Muscle of back (tissue), 3 donors: ENCODE measurements at regions not wholly inside any gene's neighbourhood (a gene's known extent, or its start where the extent isn't known, plus 50 kb on each side); places are given as distances from the start of the nearest gene placed in this dataset.
A peak's percentile ranks its signal among the peaks of the same experiment; 100 is the strongest.
"Not testable (repeated sequence)": the region's sequence is repeated elsewhere in the genome, so short reads cannot be mapped to it uniquely, and the experiment has no call there.

ENCODE experiments used
- DNase-seq, 3 donors: peaks; one replicate each; pipeline versions ENCODE4 v3.0.0 to v3.0.0-alpha.2; 2013

GRCh38 chr1:196002906-196003305 is 605.3 kb downstream of the KCNT2 start:
- DNase-seq = no peak

GRCh38 chr1:196002296-196002695 is 605.9 kb downstream of the KCNT2 start:
- DNase-seq = not testable (repeated sequence)

- DNase-seq = no peak
Measured at GRCh38 chr1:196001188-196001587, 607.1 kb downstream of the KCNT2 start.

GRCh38 chr1:195999022-195999421 is 609.2 kb downstream of the KCNT2 start:
- DNase-seq = no peak

GRCh38 chr1:195981448-195982139 is 626.6 kb downstream of the KCNT2 start:
- DNase-seq = peak in 1 of 3 donors; percentile 7

DNA sequence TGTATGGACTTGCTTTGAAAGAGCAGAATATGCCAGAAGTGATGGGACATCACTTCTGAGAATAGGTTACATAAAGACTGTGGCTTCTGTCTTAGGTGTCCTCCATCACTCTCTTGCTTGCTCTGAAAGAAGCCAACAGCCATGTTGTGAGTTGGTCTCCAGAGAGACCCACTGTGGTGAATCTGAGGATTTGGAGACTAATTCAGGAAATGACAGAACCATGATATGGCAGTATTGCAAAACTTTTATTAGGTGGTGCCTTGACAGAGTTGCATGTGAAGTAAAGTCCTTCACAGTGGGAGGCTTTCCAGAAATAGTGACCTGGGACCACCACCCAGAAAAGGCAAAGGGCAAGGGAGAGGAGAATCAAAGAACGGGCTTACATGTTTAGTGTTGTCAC is 628.6 kb downstream of the KCNT2 start:
- no peak for DNase-seq

DNA sequence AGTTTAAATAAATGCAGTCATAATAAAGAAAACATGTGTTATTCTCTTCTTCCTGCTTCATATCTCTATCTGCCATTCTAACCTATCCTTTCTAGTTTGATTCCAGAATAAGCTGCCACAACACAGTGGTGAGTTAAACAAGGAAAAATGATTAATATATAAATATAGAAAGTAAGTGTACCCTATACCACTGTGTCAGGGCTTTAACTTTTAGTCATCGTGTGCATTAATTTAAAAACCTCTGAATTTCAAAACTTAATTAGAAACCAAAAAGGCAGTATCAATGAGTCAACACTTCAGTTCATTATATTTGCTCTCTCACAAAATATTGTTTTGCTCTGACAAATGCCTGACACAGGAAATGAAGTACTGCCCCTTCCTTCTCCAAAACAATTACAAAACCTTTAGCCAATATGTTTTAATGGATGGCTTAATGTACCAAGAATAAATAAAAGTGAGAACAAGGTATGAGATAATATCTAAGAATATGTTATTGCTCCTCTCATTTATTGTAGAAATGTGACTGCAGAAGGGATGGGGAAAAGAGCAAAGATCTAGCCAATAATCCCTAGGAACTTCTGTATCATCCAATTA is 634.8 kb downstream of the KCNT2 start:
- no peak for DNase-seq

GRCh38 chr1:195971589-195971988 is 636.7 kb downstream of the KCNT2 start:
- no peak for DNase-seq

DNA sequence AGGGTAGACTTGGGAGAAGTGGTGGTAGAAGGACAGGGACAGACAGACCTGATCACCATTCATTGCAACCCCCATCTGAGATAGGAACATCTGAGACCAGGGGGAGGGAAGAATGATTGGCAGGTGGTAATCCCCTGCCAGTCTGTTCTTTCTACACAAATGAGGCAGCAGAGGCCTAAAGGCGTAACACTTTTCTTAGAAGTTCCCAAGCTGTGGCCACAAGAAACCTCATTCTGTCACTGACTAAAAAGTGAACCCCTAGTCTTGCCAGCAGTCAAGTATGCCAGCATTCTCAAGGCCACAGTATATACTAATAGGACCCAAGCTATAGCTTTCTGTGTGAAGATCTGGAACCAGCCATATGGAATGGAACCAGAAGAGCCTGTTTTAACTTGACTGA is 638.0 kb downstream of the KCNT2 start:
- DNase-seq = no peak

- peak in 1 of 3 donors; percentile 11 for DNase-seq
Measured at GRCh38 chr1:195965475-195965874, 642.8 kb downstream of the KCNT2 start.

GRCh38 chr1:195965036-195965435 is 643.2 kb downstream of the KCNT2 start:
- no peak for DNase-seq

DNA sequence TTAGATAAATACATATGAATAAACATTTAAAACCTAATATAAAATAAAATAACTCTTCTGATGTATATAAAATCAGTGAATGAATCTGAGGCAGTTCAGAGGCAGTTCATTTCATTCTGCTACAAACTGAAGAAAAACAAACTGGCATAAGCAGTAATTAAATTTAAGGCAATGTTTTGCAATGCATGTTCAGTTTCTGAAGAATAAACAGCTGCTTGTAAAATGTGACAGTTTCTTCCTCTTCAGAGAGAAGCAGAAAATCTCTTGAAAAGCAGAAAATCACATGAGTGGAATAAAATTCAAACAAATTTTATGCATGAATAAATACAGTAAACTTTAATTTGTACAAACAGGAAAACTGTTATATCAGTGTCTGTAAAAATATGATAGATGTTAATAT is 643.7 kb downstream of the KCNT2 start:
- DNase-seq = no peak

GRCh38 chr1:195962051-195962450 is 646.2 kb downstream of the KCNT2 start:
- peak in 2 of 3 donors; percentile 8 to 33 for DNase-seq

DNA sequence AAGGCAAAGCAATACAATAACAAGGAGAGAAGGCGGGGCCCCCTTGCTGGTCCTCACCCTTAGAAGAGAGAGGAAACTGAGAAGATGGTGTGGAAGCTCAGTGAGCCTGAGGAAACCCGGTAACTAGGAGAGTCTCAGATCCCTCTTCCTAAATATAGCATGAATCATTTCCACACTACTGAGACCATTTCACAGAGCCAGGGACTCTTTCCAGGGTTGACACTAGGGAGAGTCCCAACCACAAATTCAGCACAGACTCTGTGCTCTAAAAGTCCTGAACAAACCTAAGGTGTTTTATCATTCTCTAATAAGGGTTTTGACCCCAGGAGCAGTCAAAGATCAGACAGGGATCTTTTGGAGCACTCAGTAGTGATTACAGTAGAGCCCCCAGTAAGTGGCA is 647.7 kb downstream of the KCNT2 start:
- no peak for DNase-seq

GRCh38 chr1:195958131-195958530 is 650.1 kb downstream of the KCNT2 start:
- DNase-seq = no peak

- no peak for DNase-seq
Measured at GRCh38 chr1:195956845-195957244, 651.4 kb downstream of the KCNT2 start.

DNA sequence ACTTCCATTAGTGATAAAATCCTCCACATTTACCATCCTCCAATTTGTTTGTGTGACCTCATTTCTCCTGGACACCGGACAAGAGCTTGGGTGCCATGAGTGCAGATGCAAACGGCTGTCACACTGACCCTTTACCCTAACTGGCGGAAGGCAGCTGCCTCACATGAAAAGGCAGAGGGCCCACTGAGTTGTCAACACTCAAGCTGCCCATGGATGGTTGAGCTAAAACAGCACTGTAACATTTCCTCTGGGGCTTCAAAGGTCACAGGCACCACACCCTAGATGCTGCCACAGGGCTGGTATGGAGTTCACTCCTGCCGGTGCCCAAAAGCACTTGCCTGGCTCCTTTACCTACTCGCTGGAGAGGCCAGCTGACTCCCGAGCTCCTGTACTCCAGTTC is 653.4 kb downstream of the KCNT2 start:
- no peak for DNase-seq

- no peak for DNase-seq
Measured at GRCh38 chr1:195951313-195951712, 656.9 kb downstream of the KCNT2 start.

- no peak for DNase-seq
Measured at GRCh38 chr1:195948123-195948895, 659.9 kb downstream of the KCNT2 start.

DNA sequence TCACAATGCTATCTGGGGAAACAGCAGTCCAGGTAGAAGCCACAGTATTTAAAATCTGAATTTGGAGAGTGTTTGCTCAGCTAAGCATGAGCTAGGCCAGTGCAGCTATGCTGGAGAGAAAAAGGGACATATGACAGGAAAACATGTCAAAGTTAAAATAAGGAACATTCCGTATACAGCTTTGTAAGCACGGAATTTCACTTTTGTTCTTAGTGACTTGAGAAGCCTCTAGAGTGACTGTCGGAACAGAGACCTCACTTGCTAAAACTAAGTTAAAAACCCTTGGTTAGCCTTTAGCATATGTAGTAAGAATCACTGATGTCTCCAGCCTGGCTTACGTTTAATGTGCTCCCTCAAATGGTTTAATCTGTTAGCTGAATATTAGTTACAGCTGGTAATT is 661.7 kb downstream of the KCNT2 start:
- no peak for DNase-seq

- no peak for DNase-seq
Measured at GRCh38 chr1:195941795-195942194, 666.4 kb downstream of the KCNT2 start.

DNA sequence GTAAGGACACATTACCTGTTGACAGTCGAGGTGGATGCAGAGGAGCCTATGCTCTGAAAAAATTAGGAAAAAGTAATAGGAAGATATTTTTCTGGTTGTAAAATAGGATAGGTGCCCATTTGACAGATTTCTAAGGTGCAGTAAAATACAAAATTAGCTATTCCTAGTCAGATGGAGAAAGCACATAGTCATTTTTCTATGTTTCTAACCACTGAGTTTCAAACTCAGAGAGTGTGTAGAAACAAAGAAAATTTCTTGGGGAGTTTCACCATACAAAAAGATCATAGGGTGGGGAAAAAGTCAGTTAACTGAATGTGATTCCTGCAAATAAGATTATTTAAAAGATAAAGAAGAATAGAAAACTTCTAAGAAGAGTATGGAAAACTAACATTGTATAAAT is 666.9 kb downstream of the KCNT2 start:
- DNase-seq = no peak

- peak in 1 of 3 donors; percentile 11 for DNase-seq
Measured at GRCh38 chr1:195939844-195940243, 668.4 kb downstream of the KCNT2 start.
